ENCODE measurements at regions not wholly inside any gene's neighbourhood (a gene's known extent, or its start where the extent isn't known, plus 50 kb on each side); places are given as distances from the start of the nearest gene placed in this dataset.
"Not testable (repeated sequence)": the region's sequence is repeated elsewhere in the genome, so short reads cannot be mapped to it uniquely, and the experiment has no call there.

GRCh38 chr5:1597093-1597473, 73.3 kb upstream of the LPCAT1 start:
- DNase-seq, result not testable (repeated sequence)

- DNase-seq, result not testable (repeated sequence)
Measured at GRCh38 chr5:1596462-1597092, 72.8 kb upstream of the LPCAT1 start.

GRCh38 chr5:1594357-1595106, 70.8 kb upstream of the LPCAT1 start:
- DNase-seq, result peak in 54 of 56 donors; percentile 3 to 89 (median 61)

- peak in 7 of 56 donors; percentile 5 to 38 (median 28) for DNase-seq
Measured at GRCh38 chr5:1593903-1594356, 70.2 kb upstream of the LPCAT1 start.

- DNase-seq, result not testable (repeated sequence)
Measured at GRCh38 chr5:1588071-1588694, 64.4 kb upstream of the LPCAT1 start.

- not testable (repeated sequence) for DNase-seq
Measured at GRCh38 chr5:1583081-1583875, 59.5 kb upstream of the LPCAT1 start.

GRCh38 chr5:1579389-1579788, 55.6 kb upstream of the LPCAT1 start:
- not testable (repeated sequence) for DNase-seq

- not testable (repeated sequence) for DNase-seq
Measured at GRCh38 chr5:1576851-1577250, 53.1 kb upstream of the LPCAT1 start.

GRCh38 chr5:1575991-1576714, 52.4 kb upstream of the LPCAT1 start:
- not testable (repeated sequence) for DNase-seq

- DNase-seq, result not testable (repeated sequence)
Measured at GRCh38 chr5:1575491-1575890, 51.7 kb upstream of the LPCAT1 start.

- not testable (repeated sequence) for DNase-seq
Measured at GRCh38 chr5:1574023-1574318, 50.2 kb upstream of the LPCAT1 start.

GRCh38 chr5:1573217-1574022, 49.7 kb upstream of the LPCAT1 start:
- not testable (repeated sequence) for DNase-seq
